MM.1S (cell line): ENCODE measurements at regions not wholly inside any gene's neighbourhood (a gene's known extent, or its start where the extent isn't known, plus 50 kb on each side); places are given as distances from the start of the nearest gene placed in this dataset.

ENCODE experiments used
- DNase-seq: peaks from one replicate; pipeline ENCODE4 v3.0.0-alpha.2; 2015
- H2AFZ ChIP-seq: fragments of 300-600 bp; sonication (generic); 2 replicates; pipeline ENCODE4 v1.6.0; 2016; ENCODE audit warnings: antibody characterized with exemption, low read length
- H3F3A ChIP-seq: fragments of 300-600 bp; sonication (generic); 2 replicates; pipeline ENCODE4 v1.6.1; 2016; ENCODE audit warnings: mild to moderate bottlenecking, antibody characterized with exemption, low read length, moderate library complexity, mixed read lengths; ENCODE audit not compliant: insufficient read depth
- H3K27ac ChIP-seq: fragments of 300-600 bp; sonication (generic); 2 replicates; pipeline ENCODE4 v1.5.1; 2016; ENCODE audit warnings: mild to moderate bottlenecking, low read length
- H3K27me3 ChIP-seq: fragments of 300-600 bp; sonication (generic); replicated peaks from 2 replicates; pipeline ENCODE4 v1.6.0; 2016; ENCODE audit warnings: low read length; ENCODE audit not compliant: insufficient read depth
- H3K36me3 ChIP-seq: fragments of 300-600 bp; sonication (generic); replicated peaks from 2 replicates; pipeline ENCODE4 v1.6.1; 2016; ENCODE audit warnings: mild to moderate bottlenecking, low read length, mixed read lengths; ENCODE audit not compliant: insufficient read depth
- H3K4me1 ChIP-seq: fragments of 300-600 bp; sonication (generic); 2 replicates; pipeline ENCODE4 v1.6.1; 2016; ENCODE audit warnings: low read length, mixed read lengths
- H3K4me2 ChIP-seq: fragments of 300-600 bp; sonication (generic); 2 replicates; pipeline ENCODE4 v1.6.0; 2016; ENCODE audit warnings: low read depth, low read length
- H3K4me3 ChIP-seq: fragments of 300-600 bp; sonication (generic); 2 replicates; pipeline ENCODE4 v1.5.1; 2016; ENCODE audit warnings: low read length, mixed read lengths
- H3K79me2 ChIP-seq: fragments of 300-600 bp; sonication (generic); 2 replicates; pipeline ENCODE4 v1.6.1; 2016; ENCODE audit warnings: mixed run types, low read length, mixed read lengths
- H3K9ac ChIP-seq: fragments of 300-600 bp; sonication (generic); 2 replicates; pipeline ENCODE4 v1.6.1; 2016; ENCODE audit warnings: low read length, mixed read lengths
- H3K9me2 ChIP-seq: fragments of 300-600 bp; sonication (generic); replicated peaks from 2 replicates; pipeline ENCODE4 v1.6.1; 2016; ENCODE audit warnings: mild to moderate bottlenecking, low read length, mixed read lengths; ENCODE audit not compliant: insufficient read depth
- H3K9me3 ChIP-seq: fragments of 300-600 bp; sonication (generic); replicated peaks from 2 replicates; pipeline ENCODE4 v1.6.1; 2016; ENCODE audit warnings: mild to moderate bottlenecking, low read length, mixed read lengths; ENCODE audit not compliant: insufficient read depth
- H4K20me1 ChIP-seq: fragments of 300-600 bp; sonication (generic); 2 replicates; pipeline ENCODE4 v1.6.1; 2016; ENCODE audit warnings: mild to moderate bottlenecking, low read length, moderate library complexity, mixed read lengths; ENCODE audit not compliant: insufficient read depth
- EZH2 ChIP-seq: fragments of 300-600 bp; sonication (generic); optimal IDR thresholded peaks from 2 replicates; pipeline ENCODE3; 2017; ENCODE audit warnings: low read depth, mild to moderate bottlenecking, antibody characterized with exemption, low read length, mixed read lengths
- EZH2phosphoT487 ChIP-seq: fragments of 300-600 bp; sonication (generic); IDR thresholded peaks from 2 replicates; pipeline ENCODE4 v1.6.1; 2018; ENCODE audit warnings: antibody characterized with exemption, low read length
- TF ChIP-seq, protein P1 (sequence below): fragments of 300-600 bp; sonication (generic); IDR thresholded peaks from 2 replicates; pipeline ENCODE4 v1.5.1; 2016; ENCODE audit warnings: antibody characterized with exemption, low read length, mixed read lengths

GRCh38 chr18:60092073-60092472 is 192.3 kb downstream of the PMAIP1 start:
- Histone ChIP-seq H3K9ac (no peak overlapping the region), H3K4me3 (no peak overlapping the region), H4K20me1 (no peaks in the 10 kb centered on the region), H3K27ac (no peak overlapping the region), H2AFZ (no peak overlapping the region), H3F3A (no peaks in the 10 kb centered on the region), H3K9me2 (no peaks in the 10 kb centered on the region), H3K79me2 (no peaks in the 10 kb centered on the region), H3K4me1 (no peaks in the 10 kb centered on the region), H3K36me3 (no peaks in the 10 kb centered on the region), H3K4me2 (no peak overlapping the region), H3K27me3 (no peaks in the 10 kb centered on the region), H3K9me3 (no peaks in the 10 kb centered on the region)
- TF ChIP-seq, protein P1, sequence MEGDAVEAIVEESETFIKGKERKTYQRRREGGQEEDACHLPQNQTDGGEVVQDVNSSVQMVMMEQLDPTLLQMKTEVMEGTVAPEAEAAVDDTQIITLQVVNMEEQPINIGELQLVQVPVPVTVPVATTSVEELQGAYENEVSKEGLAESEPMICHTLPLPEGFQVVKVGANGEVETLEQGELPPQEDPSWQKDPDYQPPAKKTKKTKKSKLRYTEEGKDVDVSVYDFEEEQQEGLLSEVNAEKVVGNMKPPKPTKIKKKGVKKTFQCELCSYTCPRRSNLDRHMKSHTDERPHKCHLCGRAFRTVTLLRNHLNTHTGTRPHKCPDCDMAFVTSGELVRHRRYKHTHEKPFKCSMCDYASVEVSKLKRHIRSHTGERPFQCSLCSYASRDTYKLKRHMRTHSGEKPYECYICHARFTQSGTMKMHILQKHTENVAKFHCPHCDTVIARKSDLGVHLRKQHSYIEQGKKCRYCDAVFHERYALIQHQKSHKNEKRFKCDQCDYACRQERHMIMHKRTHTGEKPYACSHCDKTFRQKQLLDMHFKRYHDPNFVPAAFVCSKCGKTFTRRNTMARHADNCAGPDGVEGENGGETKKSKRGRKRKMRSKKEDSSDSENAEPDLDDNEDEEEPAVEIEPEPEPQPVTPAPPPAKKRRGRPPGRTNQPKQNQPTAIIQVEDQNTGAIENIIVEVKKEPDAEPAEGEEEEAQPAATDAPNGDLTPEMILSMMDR, result no peak
- TF ChIP-seq EZH2phosphoT487 (no peak), EZH2 (no peak)
- DNase-seq, result no peak

DNA sequence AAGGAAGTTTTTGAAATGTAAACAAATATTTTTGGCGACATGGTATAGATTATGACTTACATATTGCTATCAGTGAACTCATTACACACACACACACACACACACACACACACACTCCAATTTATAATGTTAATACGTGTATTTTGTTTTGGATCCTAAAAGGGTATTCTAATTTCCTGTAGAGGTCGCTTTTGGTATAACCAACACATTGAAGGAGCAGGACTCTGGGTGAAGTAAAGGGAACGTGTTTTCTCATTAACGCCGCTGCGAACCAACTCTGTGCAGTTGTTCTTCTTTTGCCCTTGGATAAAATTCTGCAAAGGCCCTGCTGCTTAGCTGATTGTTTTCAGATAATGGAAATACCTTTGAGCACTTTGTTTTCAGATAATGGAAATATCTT is 190.4 kb downstream of the PMAIP1 start:
- no peaks in the 10 kb centered on the region for H4K20me1 ChIP-seq
- no peak overlapping the region for H3K27ac ChIP-seq
- no peaks in the 10 kb centered on the region for H3K9me3 ChIP-seq
- no peak for DNase-seq
- H3F3A ChIP-seq, result no peaks in the 10 kb centered on the region
- TF ChIP-seq EZH2phosphoT487, result no peak
- TF ChIP-seq, protein P1, result no peak
- no peak for TF ChIP-seq EZH2
- no peak overlapping the region for H3K4me2 ChIP-seq
- H3K9me2 ChIP-seq, result no peaks in the 10 kb centered on the region
- H3K79me2 ChIP-seq, result no peaks in the 10 kb centered on the region
- no peaks in the 10 kb centered on the region for H3K36me3 ChIP-seq
- H3K4me1 ChIP-seq, result no peaks in the 10 kb centered on the region
- H3K9ac ChIP-seq, result no peak overlapping the region
- no peak overlapping the region for H3K4me3 ChIP-seq
- H3K27me3 ChIP-seq, result no peaks in the 10 kb centered on the region
- no peak overlapping the region for H2AFZ ChIP-seq

- no peak overlapping the region for H3K4me3 ChIP-seq
- H3K79me2 ChIP-seq, result no peaks in the 10 kb centered on the region
- H4K20me1 ChIP-seq, result no peaks in the 10 kb centered on the region
- no peaks in the 10 kb centered on the region for H3K9me3 ChIP-seq
- H3K27me3 ChIP-seq, result no peaks in the 10 kb centered on the region
- H3F3A ChIP-seq, result no peaks in the 10 kb centered on the region
- H3K36me3 ChIP-seq, result no peaks in the 10 kb centered on the region
- H3K4me1 ChIP-seq, result no peaks in the 10 kb centered on the region
- H3K27ac ChIP-seq, result no peak overlapping the region
- peak; percentile 8 for DNase-seq
- no peaks in the 10 kb centered on the region for H3K9me2 ChIP-seq
- H2AFZ ChIP-seq, result no peak overlapping the region
- TF ChIP-seq EZH2phosphoT487, result no peak
- H3K9ac ChIP-seq, result no peak overlapping the region
- H3K4me2 ChIP-seq, result no peak overlapping the region
Observed at GRCh38 chr18:60082790-60083189, 183.0 kb downstream of the PMAIP1 start.

- TF ChIP-seq EZH2phosphoT487, result no peak
- TF ChIP-seq EZH2, result no peak
- TF ChIP-seq, protein P1, result no peak
- DNase-seq, result no peak
- no peak overlapping the region for H3K4me2 ChIP-seq
Observed at GRCh38 chr18:60082282-60082681, 182.5 kb downstream of the PMAIP1 start.

More at GRCh38 chr18:60082282-60082681, 182.5 kb downstream of the PMAIP1 start:
- no peaks in the 10 kb centered on the region for H3K4me1 ChIP-seq
- H4K20me1 ChIP-seq, result no peaks in the 10 kb centered on the region
- no peaks in the 10 kb centered on the region for H3K79me2 ChIP-seq
- H3K4me3 ChIP-seq, result no peak overlapping the region
- H3K9ac ChIP-seq, result no peak overlapping the region
- no peaks in the 10 kb centered on the region for H3K27me3 ChIP-seq
- no peak overlapping the region for H2AFZ ChIP-seq
- H3K9me3 ChIP-seq, result no peaks in the 10 kb centered on the region
- H3K9me2 ChIP-seq, result no peaks in the 10 kb centered on the region
- H3K36me3 ChIP-seq, result no peaks in the 10 kb centered on the region
- H3F3A ChIP-seq, result no peaks in the 10 kb centered on the region
- H3K27ac ChIP-seq, result no peak overlapping the region
